ENCODE measurements at regions not wholly inside any gene's neighbourhood (a gene's known extent, or its start where the extent isn't known, plus 50 kb on each side); places are given as distances from the start of the nearest gene placed in this dataset.

GRCh38 chr22:12601870-12602779, 2925.9 kb upstream of the OR11H1 start:
- peak overlapping the region; percentile 75 for H3K9ac ChIP-seq
- peak overlapping the region; percentile 55 to 83 for H3K27ac ChIP-seq (ENCODE audit: low read depth in 2 of 2, low read length in 1 of 2)
- H3K4me2 ChIP-seq: peak overlapping the region; percentile 61
- CTCF ChIA-PET: no interaction called here
- no peaks in the 10 kb centered on the region for H3K27me3 ChIP-seq (ENCODE audit: insufficient read depth)
- no peaks in the 10 kb centered on the region for H4K20me1 ChIP-seq (ENCODE audit: insufficient read depth)
- H3K4me1 ChIP-seq (ENCODE audit: control insufficient read depth in 1 of 2, insufficient read depth in 2 of 2, low read depth in 1 of 2, low read length in 1 of 2): peaks cover 0 to 9% of the 10 kb centered on the region in 2 experiments; a peak in 2 of 4 replicates
- H3F3A ChIP-seq (replicated peaks; ENCODE audit: insufficient read depth): no peaks in the 10 kb centered on the region
- POLR2A ChIA-PET: interaction anchor here (0.5 to 0.9 kb wide), 2 partner anchors 8 to 9 kb away, joined by 3 to 4 read pairs; no protein-coding TSS in a partner anchor
- peak overlapping the region; percentile 70 for H2AFZ ChIP-seq (ENCODE audit: low read depth)
- peak overlapping the region; percentile 64 to 90 for H3K4me3 ChIP-seq (ENCODE audit: low read depth in 2 of 2, low read length in 1 of 2)
- no peaks in the 10 kb centered on the region for H3K9me3 ChIP-seq
- WGBS (ENCODE audit: low lambda C conversion rate): 20% methylated on average over 70 of the region's 75 CpGs
- peaks cover 7 to 12% of the 10 kb centered on the region in 2 experiments for H3K36me3 ChIP-seq (replicated peaks in 1 of 2; ENCODE audit: control insufficient read depth in 1 of 2, insufficient read depth in 2 of 2, low read length in 1 of 2)
- H3K9me2 ChIP-seq: no peaks in the 10 kb centered on the region
- DNase-seq: peak; percentile 85
- H3K79me2 ChIP-seq (ENCODE audit: insufficient read depth): peaks cover 37% of the 10 kb centered on the region
- TF ChIP-seq REST (IDR thresholded peaks at IDR 0.05; ENCODE audit: low read depth, low read length) (no peak), RFX5 (IDR thresholded peaks at IDR 0.05; ENCODE audit: low read length) (no peak), USF1 (IDR thresholded peaks at IDR 0.05; ENCODE audit: borderline replicate concordance, low read depth) (no peak), RCOR1 (IDR thresholded peaks at IDR 0.05; ENCODE audit: low read length) (no peak), SMC3 (IDR thresholded peaks at IDR 0.05; ENCODE audit: low read depth, low read length) (no peak), NRF1 (IDR thresholded peaks at IDR 0.05; ENCODE audit: low read depth, low read length) (no peak), MXI1 (IDR thresholded peaks at IDR 0.05; ENCODE audit: low read depth, low read length) (peak; percentile 53), FOXM1 (IDR thresholded peaks at IDR 0.05; ENCODE audit: low read depth) (no peak), TEAD4 (IDR thresholded peaks at IDR 0.05; ENCODE audit: borderline replicate concordance, insufficient read depth) (no peak), FOSL2 (IDR thresholded peaks at IDR 0.05; ENCODE audit: borderline replicate concordance, low read depth) (no peak), GATA2 (CRISPR knock-in tag; IDR thresholded peaks at IDR 0.05) (no peak), EZH2phosphoT487 (IDR thresholded peaks at IDR 0.05; ENCODE audit: borderline replicate concordance, low read depth) (no peak), RXRA (IDR thresholded peaks at IDR 0.05; ENCODE audit: borderline replicate concordance, low read depth) (no peak), TAF1 (IDR thresholded peaks at IDR 0.05; ENCODE audit: borderline replicate concordance, low read depth, low read length) (peak; percentile 64; the same call in 1 of the 2 replicates), EP300 (IDR thresholded peaks at IDR 0.05; ENCODE audit: borderline replicate concordance in 1 of 2, low read depth in 1 of 2, low read length in 1 of 2) (peak in 1 of 2 experiments; percentile 22; a peak in 1 of 4 replicates), RAD21 (IDR thresholded peaks at IDR 0.05; ENCODE audit: low read length) (no peak), TCF12 (IDR thresholded peaks at IDR 0.05) (no peak), GABPA (IDR thresholded peaks at IDR 0.05; ENCODE audit: low read depth) (peak; percentile 75), YY1 (IDR thresholded peaks at IDR 0.05; ENCODE audit: low read depth) (no peak), IRF3 (IDR thresholded peaks at IDR 0.05; ENCODE audit: low read depth, low read length) (no peak), MEF2A (IDR thresholded peaks at IDR 0.05; ENCODE audit: borderline replicate concordance, low read depth) (no peak)
- TF ChIP-seq, protein P1, sequence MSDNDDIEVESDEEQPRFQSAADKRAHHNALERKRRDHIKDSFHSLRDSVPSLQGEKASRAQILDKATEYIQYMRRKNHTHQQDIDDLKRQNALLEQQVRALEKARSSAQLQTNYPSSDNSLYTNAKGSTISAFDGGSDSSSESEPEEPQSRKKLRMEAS (IDR thresholded peaks at IDR 0.05; ENCODE audit: low read depth): peak; percentile 26
- TF ChIP-seq, protein P2, sequence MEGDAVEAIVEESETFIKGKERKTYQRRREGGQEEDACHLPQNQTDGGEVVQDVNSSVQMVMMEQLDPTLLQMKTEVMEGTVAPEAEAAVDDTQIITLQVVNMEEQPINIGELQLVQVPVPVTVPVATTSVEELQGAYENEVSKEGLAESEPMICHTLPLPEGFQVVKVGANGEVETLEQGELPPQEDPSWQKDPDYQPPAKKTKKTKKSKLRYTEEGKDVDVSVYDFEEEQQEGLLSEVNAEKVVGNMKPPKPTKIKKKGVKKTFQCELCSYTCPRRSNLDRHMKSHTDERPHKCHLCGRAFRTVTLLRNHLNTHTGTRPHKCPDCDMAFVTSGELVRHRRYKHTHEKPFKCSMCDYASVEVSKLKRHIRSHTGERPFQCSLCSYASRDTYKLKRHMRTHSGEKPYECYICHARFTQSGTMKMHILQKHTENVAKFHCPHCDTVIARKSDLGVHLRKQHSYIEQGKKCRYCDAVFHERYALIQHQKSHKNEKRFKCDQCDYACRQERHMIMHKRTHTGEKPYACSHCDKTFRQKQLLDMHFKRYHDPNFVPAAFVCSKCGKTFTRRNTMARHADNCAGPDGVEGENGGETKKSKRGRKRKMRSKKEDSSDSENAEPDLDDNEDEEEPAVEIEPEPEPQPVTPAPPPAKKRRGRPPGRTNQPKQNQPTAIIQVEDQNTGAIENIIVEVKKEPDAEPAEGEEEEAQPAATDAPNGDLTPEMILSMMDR (IDR thresholded peaks at IDR 0.05): no peak
- TF ChIP-seq, protein P3, sequence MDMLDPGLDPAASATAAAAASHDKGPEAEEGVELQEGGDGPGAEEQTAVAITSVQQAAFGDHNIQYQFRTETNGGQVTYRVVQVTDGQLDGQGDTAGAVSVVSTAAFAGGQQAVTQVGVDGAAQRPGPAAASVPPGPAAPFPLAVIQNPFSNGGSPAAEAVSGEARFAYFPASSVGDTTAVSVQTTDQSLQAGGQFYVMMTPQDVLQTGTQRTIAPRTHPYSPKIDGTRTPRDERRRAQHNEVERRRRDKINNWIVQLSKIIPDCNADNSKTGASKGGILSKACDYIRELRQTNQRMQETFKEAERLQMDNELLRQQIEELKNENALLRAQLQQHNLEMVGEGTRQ (IDR thresholded peaks at IDR 0.05; ENCODE audit: borderline replicate concordance, low read depth, low read length): no peak
